ENCODE measurements at regions not wholly inside any gene's neighbourhood (a gene's known extent, or its start where the extent isn't known, plus 50 kb on each side); places are given as distances from the start of the nearest gene placed in this dataset.
A peak's percentile ranks its signal among the peaks of the same experiment; 100 is the strongest.

DNA sequence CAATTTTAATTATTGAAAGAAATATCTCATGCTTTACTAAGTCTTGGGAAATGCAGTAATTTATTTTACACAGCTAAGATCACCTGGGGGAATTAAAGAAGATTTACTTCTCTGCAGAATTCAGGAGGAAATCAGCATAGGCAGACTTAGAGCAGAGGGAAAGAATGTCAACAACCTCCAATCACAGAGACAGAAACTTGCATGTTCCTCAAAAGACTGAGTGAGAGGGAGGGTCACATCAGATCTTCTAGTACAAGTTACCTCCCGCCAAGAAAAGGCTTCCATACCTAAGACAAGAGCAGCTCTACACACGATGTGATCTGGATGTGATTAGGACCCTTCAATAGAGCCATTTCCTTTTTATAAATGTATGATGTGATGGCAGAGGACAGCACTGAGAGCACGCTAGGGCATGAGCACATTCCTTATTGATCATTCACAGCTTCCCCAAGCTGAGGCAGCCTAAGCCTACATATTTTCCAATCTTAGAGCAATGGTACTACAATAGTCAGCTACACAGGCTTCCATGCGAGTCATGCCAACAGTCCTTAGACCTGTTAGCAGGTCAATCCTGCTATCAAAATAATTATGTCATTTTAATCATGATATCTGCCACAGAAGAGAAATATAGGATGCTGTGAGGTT, 403.3 kb downstream of the ETNK1 start:
- TF ChIP-seq, protein P1, sequence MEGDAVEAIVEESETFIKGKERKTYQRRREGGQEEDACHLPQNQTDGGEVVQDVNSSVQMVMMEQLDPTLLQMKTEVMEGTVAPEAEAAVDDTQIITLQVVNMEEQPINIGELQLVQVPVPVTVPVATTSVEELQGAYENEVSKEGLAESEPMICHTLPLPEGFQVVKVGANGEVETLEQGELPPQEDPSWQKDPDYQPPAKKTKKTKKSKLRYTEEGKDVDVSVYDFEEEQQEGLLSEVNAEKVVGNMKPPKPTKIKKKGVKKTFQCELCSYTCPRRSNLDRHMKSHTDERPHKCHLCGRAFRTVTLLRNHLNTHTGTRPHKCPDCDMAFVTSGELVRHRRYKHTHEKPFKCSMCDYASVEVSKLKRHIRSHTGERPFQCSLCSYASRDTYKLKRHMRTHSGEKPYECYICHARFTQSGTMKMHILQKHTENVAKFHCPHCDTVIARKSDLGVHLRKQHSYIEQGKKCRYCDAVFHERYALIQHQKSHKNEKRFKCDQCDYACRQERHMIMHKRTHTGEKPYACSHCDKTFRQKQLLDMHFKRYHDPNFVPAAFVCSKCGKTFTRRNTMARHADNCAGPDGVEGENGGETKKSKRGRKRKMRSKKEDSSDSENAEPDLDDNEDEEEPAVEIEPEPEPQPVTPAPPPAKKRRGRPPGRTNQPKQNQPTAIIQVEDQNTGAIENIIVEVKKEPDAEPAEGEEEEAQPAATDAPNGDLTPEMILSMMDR (IDR thresholded peaks at IDR 0.05; ENCODE audit: insufficient read depth, low read depth, low read length), result no peak
- DNase-seq (ENCODE audit: low read depth), result no peak
- H3K4me3 ChIP-seq (ENCODE audit: low read depth, low read length), result no peak overlapping the region

DNA sequence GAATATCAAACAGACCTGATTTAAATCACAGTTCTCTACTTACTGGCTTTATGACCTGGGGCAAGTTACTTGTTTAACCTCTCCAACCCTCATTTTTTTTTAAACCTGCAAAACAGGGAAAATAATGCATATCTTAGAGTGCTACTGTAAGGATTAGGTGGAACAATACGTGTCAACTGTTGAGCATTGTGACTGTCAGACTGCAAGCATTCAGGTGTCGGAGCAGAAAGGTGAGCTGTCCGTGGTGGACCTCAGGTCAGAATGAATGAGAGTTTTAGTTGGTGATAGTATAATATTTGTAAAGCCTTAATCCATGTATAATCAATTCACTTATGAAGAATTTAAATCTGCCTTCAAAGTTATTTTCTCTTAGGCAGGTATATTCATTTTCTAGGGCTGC, 404.2 kb downstream of the ETNK1 start:
- TF ChIP-seq, protein P1 (IDR thresholded peaks at IDR 0.05; ENCODE audit: insufficient read depth, low read depth, low read length), result no peak
- no peak for DNase-seq (ENCODE audit: low read depth)
- H3K4me3 ChIP-seq (ENCODE audit: low read depth, low read length), result no peak overlapping the region

DNA sequence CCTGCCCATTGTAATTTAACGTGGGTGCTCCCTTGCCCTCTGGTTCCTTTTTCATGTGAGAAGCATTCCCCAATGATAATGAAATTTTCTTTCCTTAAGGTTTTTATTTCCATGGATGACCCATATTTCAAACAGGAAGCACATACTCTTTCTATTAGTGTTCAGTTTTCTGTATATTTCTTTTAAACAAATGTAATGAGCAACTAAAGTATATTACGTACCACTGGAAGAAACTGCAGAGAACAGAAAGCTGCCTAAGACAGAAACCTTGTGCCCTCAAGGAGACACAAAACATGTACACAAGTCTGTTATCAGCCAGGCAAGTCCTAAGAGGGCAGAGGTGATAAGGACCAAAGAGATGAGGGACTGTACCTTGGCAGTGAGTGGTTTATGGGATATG, 414.9 kb downstream of the ETNK1 start:
- TF ChIP-seq, protein P1 (IDR thresholded peaks at IDR 0.05; ENCODE audit: insufficient read depth, low read depth, low read length), result no peak
- H3K4me3 ChIP-seq (ENCODE audit: low read depth, low read length), result no peak overlapping the region
- DNase-seq (ENCODE audit: low read depth), result no peak

DNA sequence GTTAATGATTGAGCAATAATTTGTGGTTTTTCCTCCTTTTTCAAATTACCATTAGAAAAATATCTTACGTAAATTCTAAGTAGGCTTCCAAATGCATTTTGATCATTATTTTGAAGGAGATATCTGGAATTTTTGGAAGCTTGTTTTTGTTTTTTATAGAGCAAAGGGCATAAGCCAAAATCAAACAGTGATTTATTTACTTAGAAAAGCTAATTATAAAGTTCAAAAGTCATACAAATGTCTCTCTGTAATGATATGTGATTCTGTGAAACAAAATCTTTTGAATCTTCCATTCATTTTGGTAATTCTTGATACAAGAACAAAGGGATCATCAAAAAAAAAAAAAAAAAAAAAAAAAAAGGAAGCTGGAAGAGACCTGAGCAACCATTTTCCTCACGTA, 416.8 kb downstream of the ETNK1 start:
- TF ChIP-seq, protein P1 (IDR thresholded peaks at IDR 0.05; ENCODE audit: insufficient read depth, low read depth, low read length), result no peak
- H3K4me3 ChIP-seq (ENCODE audit: low read depth, low read length), result no peak overlapping the region
- DNase-seq (ENCODE audit: low read depth), result no peak

DNA sequence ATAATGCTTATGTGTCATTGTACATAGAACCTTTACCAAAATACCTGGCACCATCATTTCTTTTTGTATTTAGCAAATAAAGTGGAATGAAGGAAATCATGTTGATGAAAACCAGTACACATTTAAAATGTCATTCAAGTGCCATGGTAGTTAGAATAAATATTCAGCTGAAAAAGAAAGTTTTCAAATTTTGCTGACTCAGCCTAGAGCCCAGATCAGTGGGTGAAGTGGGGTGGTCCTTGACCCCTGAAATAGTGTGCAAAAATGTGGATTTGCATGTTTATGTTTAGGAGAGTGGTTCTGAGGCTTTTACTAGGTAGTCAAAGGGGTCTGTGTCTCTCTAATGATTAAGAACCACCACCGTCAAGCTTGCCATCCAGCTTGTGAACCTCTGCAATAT, 418.7 kb downstream of the ETNK1 start:
- no peak overlapping the region for H3K4me3 ChIP-seq (ENCODE audit: low read depth, low read length)
- DNase-seq (ENCODE audit: low read depth), result no peak
- TF ChIP-seq, protein P1 (IDR thresholded peaks at IDR 0.05; ENCODE audit: insufficient read depth, low read depth, low read length), result no peak

DNA sequence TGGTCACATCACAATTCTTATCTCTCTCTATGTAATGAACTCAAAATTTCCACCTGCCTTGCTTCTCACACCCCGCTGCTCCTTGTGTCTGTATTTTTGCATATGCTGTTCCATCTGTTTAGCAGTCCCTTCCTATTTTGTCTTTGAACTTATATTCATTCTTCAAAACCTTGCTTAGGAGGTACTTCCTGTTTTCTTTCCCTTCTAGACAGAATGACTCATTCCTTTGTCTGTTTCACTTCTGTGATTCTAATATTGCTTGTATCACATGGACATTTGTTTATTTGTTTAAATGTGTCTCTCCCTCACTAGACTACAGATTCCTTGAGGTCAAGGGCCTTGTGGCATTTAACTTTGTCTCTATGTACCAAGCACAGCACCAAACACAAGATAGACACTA, 424.2 kb downstream of the ETNK1 start:
- peak; percentile 5 for DNase-seq (ENCODE audit: low read depth)
- TF ChIP-seq, protein P1 (IDR thresholded peaks at IDR 0.05; ENCODE audit: insufficient read depth, low read depth, low read length), result no peak

DNA sequence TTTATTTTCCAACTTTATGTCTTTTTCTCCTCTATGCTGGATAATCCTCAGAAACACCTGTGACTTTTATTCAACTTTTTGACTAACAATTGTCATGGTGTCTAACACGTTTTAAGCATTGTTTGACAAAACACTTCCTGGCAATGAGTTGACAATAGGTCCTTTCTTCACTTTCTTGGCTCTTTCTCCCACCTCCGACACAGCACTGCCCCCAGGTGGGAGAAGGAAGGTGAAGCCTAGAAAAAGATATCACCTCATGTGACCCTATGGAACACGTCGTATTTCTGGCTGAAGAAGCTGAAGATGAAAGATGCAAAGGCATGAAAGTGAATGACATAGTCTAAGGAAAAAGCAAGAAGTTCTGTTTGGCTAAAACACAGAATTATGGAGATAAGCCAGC, 430.0 kb downstream of the ETNK1 start:
- H3K4me3 ChIP-seq (ENCODE audit: low read depth, low read length), result no peak overlapping the region
- TF ChIP-seq, protein P1 (IDR thresholded peaks at IDR 0.05; ENCODE audit: insufficient read depth, low read depth, low read length), result peak; percentile 44
- DNase-seq (ENCODE audit: low read depth), result peak; percentile 5

More for the DNA sequence above, 424.2 kb downstream of the ETNK1 start:
- no peak overlapping the region for H3K4me3 ChIP-seq (ENCODE audit: low read depth, low read length)

All from fibroblast of villous mesenchyme (primary cell).